Gastroesophageal sphincter (tissue), 3 donors: ENCODE measurements at regions not wholly inside any gene's neighbourhood (a gene's known extent, or its start where the extent isn't known, plus 50 kb on each side); places are given as distances from the start of the nearest gene placed in this dataset.

Experiments used
- CTCF ChIP-seq, 4 experiments: fragments of 200-600 bp in 2 of 4; fragments of 450-650 bp in 2 of 4; sonication (generic) in 1 of 4; IDR thresholded peaks; one replicate each; pipeline ENCODE4 v1.5.1; 2017 to 2019; ENCODE audit warnings: antibody characterized with exemption in 4 of 4, mild to moderate bottlenecking in 2 of 4, moderate library complexity in 2 of 4
- EP300 ChIP-seq: sonication (generic); formaldehyde crosslinking; IDR thresholded peaks from one replicate; pipeline ENCODE4 v1.6.1; 2017; ENCODE audit warnings: antibody characterized with exemption, mild to moderate bottlenecking
- POLR2A ChIP-seq, 2 donors: fragments of 450-650 bp; IDR thresholded peaks; one replicate each; pipeline ENCODE4 v1.6.1; 2017; ENCODE audit warnings: antibody characterized with exemption in 2 of 2, mild to moderate bottlenecking in 2 of 2, moderate library complexity in 1 of 2
- POLR2AphosphoS5 ChIP-seq: sonication (generic); formaldehyde crosslinking; IDR thresholded peaks from one replicate; pipeline ENCODE4 v1.6.1; 2017; ENCODE audit warnings: antibody characterized with exemption

- no peak for TF ChIP-seq CTCF (IDR thresholded peaks at IDR 0.05)
- no peak for TF ChIP-seq POLR2A (IDR thresholded peaks at IDR 0.05)
- no peak for TF ChIP-seq POLR2AphosphoS5
- TF ChIP-seq EP300, result no peak
Observed at GRCh38 chr5:104652271-104652861, 1089.8 kb upstream of the NUDT12 start.
